ENCODE measurements at regions not wholly inside any gene's neighbourhood (a gene's known extent, or its start where the extent isn't known, plus 50 kb on each side); places are given as distances from the start of the nearest gene placed in this dataset.
A peak's percentile ranks its signal among the peaks of the same experiment; 100 is the strongest.

GRCh38 chr18:56200381-56200911 is 437.9 kb downstream of the TXNL1 start:
- TF ChIP-seq, protein P1, sequence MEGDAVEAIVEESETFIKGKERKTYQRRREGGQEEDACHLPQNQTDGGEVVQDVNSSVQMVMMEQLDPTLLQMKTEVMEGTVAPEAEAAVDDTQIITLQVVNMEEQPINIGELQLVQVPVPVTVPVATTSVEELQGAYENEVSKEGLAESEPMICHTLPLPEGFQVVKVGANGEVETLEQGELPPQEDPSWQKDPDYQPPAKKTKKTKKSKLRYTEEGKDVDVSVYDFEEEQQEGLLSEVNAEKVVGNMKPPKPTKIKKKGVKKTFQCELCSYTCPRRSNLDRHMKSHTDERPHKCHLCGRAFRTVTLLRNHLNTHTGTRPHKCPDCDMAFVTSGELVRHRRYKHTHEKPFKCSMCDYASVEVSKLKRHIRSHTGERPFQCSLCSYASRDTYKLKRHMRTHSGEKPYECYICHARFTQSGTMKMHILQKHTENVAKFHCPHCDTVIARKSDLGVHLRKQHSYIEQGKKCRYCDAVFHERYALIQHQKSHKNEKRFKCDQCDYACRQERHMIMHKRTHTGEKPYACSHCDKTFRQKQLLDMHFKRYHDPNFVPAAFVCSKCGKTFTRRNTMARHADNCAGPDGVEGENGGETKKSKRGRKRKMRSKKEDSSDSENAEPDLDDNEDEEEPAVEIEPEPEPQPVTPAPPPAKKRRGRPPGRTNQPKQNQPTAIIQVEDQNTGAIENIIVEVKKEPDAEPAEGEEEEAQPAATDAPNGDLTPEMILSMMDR (conservative IDR thresholded peaks at IDR 0.05; ENCODE audit: low read depth, low read length): no peak
- TF ChIP-seq, protein P2, sequence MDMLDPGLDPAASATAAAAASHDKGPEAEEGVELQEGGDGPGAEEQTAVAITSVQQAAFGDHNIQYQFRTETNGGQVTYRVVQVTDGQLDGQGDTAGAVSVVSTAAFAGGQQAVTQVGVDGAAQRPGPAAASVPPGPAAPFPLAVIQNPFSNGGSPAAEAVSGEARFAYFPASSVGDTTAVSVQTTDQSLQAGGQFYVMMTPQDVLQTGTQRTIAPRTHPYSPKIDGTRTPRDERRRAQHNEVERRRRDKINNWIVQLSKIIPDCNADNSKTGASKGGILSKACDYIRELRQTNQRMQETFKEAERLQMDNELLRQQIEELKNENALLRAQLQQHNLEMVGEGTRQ (IDR thresholded peaks at IDR 0.05; ENCODE audit: low read depth, low read length): no peak
- TF ChIP-seq MXI1 (IDR thresholded peaks at IDR 0.05; ENCODE audit: borderline replicate concordance, low read depth, low read length): no peak
- TF ChIP-seq POLR2A (IDR thresholded peaks at IDR 0.05; ENCODE audit: low read depth, low read length): no peak
- TF ChIP-seq MAFK (IDR thresholded peaks at IDR 0.05; ENCODE audit: low read depth, low read length): no peak
- no peak for TF ChIP-seq NFE2L2 (IDR thresholded peaks at IDR 0.05; ENCODE audit: low read depth, low read length)
- TF ChIP-seq RFX5 (IDR thresholded peaks at IDR 0.05; ENCODE audit: low read depth, low read length): no peak
- no peak for TF ChIP-seq ELK1 (IDR thresholded peaks at IDR 0.05; ENCODE audit: borderline replicate concordance, low read depth, low read length)
- TF ChIP-seq SMC3 (IDR thresholded peaks at IDR 0.05; ENCODE audit: low read depth, low read length): peak; percentile 8; the same call in 1 of the 2 replicates
- no peak for TF ChIP-seq RCOR1 (IDR thresholded peaks at IDR 0.05; ENCODE audit: insufficient replicate concordance, low read length)
- no peak for TF ChIP-seq RAD21 (IDR thresholded peaks at IDR 0.05; ENCODE audit: low read length)

Data from IMR-90 (cell line).